NCI-H2171 (cell line): ENCODE measurements at regions not wholly inside any gene's neighbourhood (a gene's known extent, or its start where the extent isn't known, plus 50 kb on each side); places are given as distances from the start of the nearest gene placed in this dataset.

Experiments
- DNase-seq: peaks from one replicate; lab custom pipeline; 2025; lab: John Stamatoyannopoulos, UW

DNA sequence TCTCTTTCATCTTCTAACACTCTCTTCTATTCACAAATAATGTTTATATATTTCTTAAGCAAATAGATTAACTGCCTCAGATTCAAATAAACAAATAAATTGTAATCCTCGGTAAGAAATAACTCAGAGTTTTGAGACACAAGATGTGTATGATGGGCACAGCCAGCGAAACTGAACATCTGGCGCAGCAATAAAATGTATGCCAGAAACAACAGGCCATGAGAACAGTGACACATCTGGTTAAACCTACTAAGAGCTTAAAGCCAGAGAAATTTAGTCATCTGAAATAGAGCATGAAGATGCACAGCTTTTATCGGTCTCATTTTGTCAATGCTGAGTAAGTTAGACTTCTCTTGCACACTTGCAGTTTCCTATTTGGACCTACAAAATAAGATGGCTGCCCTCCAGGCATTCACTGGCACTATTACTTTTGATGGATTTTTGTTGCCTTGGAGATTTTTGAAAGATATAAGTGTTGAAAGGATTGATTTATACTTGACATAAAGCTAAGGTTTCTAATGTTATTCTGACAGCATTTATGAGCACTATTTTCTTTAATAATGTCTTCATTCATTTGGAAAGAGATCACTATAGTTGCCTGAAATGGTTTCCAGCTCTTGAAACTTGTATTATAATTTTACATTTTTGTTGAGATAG is 1444.0 kb downstream of the PCDH18 start:
- DNase-seq, result no peak

DNA sequence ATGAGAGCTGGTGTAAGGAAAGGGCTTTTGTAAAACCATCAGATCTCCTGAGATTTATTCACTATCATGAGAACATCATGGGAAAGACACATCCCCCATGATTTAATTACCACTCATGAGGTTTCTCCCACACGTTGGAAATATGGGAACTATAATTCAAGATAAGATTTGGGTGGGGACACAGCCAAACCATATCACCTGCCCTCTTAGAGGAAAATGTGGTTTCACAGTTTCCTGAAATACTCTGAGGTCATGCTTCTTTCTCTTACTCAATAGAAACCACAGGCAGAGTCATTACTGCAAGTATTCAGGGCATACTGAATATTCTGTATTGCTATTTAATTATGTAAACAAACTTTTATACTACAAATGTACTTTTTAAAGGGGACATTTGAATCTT is 1453.3 kb downstream of the PCDH18 start:
- DNase-seq, result no peak

DNA sequence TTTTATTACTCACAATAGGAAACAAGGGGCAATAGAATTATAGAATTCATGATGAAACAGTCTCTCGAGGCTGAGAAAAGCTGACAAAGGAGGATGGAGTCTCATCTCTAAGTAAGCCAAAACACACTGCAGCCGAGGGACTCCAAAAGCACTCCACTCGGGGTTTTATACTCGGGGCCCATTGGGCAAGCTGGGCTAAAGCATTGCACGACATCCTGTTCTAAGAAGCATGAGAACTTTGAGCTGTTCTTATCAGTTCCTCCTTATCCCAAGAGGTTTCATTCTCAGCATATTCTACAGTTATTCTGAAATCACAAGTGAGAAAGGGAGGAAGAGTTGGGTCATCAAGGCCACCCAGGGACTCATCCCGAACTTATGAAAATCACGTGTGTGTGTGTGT is 1475.5 kb downstream of the PCDH18 start:
- DNase-seq, result no peak

DNA sequence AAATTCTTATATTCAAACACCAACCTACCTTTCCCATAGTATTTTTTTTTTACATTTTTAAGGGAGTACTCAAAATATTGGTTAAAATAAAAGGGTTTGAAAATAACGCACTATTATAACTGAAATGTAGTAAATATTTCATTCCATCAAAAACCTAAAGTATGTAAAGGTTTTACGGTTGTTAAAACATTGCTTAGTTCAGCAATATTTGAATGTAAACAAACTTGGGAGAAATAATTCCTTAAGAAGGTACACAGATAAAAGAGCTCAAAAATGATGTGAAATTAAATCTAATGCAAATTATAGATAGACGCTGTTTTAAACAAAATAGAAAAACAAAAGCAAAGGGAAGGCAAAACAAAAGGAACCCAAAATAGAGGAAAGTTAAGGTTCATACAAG is 1476.9 kb downstream of the PCDH18 start:
- DNase-seq, result no peak

DNA sequence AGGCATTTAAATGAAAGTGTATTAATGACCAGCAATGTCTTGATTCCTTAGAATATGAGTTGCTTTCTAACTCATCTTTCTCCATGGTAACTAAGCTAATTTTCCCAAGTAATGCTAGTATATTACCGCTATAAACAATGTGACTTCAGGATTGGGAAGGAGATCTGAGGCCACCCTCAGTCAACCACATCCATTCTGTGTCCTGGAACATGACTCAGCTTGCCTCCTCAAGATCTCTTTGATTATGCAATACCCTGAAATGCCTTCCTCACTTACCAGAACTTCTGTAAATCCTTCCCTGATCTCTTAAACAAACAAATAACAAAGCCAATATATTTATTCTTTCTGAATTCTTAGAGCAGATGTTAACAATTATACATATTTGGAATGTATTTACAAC is 1495.5 kb downstream of the PCDH18 start:
- no peak for DNase-seq

DNA sequence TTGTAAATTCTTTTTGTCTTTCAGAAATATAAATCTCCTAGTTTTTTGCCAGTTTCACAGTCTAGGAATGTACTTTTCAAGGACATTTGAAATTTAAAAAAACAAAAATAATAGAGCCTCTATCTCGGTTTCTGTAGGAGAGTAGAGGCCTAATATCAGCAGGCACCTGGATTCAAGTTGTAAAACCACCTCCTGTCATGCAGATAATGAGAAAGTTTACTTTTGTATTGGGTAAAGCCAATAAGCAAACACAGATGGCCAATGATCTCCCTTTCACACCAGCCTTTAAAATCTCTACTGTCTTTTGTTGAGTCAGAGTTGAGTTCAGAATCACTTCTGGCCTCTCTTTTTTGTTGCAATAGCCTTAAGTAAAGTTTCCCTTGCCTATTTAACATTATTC is 1499.9 kb downstream of the PCDH18 start:
- no peak for DNase-seq

DNA sequence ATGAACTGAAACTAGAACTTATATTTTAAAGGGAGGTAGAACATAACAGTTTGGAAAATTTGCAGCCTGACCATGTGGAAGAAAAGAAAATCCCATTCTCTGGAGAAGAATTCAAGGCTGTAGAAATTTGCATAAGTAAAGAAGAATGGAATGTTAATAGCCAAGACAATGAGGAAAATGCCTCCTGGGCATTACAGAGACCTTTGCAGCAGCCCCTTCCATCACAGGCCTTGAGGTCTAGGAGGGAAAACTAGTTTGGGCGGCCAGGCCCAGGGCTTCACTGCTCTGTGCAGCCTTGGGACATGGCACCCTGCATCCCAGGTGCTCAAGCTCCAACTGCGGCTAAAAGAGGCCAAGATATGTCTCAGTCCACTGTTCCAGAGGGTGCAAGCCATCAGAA is 1506.8 kb downstream of the PCDH18 start:
- no peak for DNase-seq

DNA sequence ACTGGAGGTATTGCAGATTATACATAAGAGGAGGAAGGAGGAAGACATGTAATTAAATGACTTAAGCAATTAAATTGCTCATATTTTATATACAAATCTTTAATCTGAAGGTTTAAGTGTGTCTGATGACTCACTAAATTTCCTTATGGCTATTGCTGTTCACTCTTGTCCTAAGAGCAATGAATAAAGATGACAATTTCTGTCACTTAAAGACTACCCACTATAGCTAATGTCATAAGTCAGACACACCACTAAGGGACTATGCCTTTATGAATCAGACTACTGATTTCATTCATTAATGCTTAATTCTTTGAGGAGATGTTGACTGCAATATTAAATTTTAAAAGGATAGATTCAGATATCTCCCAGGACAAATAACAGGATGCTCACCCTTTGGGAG is 1514.7 kb downstream of the PCDH18 start:
- DNase-seq, result no peak

DNA sequence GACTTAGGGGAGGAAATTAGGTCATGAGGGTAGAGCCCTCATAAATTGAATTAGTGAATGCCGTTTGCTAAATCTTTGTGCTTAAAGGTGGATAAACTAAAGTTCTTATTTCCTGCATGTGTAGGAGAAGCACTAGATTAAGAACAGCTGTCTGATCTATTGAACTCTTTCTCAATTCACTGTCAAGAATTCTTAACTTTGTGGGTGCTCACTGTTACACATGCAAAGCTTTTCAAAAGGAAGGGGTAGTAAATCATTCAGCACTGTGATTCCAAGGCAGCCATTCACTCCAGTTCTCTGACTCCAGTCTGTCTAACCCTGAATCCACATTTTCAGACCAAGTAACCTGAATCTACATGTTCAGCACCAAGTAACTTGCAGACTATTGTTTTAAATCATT is 1520.1 kb downstream of the PCDH18 start:
- no peak for DNase-seq

DNA sequence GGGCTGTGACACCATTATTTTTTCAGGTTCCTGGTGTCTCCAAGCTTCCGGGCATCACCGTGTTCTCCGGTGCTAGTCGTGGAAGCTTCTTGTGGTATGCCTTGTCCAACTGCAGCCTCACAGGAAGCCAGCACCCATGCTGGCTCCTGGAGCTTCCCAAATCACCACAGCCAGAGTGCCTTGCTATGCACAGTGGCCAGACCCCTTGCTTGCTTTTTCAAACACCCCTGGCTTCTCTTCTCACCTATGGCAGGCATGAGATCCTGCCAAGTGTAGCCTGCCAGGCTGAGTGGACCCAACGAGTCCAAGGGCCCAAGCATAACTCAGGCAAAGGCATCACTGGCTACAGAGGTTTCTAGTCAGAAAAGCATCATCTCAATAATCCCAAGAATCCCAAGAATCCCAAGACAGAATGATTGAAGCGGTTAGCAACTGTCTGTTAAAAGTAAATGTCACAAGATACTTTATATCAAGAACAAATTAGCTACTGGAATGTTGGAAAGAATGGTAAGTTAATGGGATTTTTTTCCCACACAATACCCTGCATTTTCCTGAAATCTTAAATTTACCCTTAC is 1522.9 kb downstream of the PCDH18 start:
- DNase-seq, result no peak

DNA sequence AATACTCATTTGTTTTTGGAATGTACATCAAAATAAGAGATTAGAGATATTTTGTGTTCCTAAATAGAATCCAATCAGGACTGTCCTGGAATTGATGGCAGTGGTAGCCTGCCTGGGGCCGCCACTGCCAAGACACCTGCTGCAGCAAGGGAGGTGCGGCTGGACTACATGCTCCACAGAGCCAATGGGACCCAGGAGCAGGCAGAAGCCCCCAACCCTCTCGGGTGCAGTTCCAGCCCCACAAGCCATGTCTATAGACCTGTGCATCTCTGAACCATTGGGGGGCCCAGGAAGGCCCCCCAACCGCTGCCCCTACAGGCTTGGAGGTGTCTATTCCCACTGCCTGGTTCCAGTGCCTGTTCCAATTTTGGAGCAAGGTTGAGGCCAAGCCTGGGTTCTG is 1524.3 kb downstream of the PCDH18 start:
- no peak for DNase-seq

DNA sequence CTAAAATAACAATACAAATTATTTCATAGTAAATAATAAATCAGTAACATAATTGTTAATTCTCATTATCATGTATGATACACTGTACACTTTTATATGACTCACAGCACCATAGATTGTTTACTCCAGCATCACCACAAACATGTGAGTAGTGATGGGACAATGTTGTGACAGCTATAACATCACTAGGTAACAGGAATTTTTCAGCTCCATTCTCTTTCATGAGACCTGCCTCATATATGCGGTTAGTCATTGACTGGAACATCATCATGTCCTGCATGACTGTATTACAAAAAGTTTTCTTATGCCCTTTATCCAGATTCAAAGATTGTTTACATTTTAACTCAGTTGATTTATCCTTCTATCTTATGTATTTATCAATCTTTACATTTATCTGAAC is 1530.0 kb downstream of the PCDH18 start:
- no peak for DNase-seq

DNA sequence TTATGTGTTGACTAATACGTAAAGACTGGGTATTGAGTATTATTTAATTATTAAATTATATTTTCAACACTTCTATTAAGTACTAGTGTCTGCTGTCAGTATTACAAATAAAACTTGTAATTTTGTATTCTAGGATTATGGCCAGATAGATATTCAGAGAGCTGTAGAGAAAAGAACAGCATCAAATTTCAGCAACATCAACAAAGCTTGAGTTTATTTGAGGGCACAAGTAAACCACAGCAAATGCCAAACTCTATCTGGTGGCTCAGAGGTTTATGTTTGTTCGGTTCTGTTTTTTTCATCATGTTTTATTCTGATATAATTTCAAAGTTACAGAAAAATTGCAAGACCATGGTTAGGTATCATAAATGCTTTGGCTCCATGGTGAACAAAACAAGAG is 1530.5 kb downstream of the PCDH18 start:
- DNase-seq, result no peak

DNA sequence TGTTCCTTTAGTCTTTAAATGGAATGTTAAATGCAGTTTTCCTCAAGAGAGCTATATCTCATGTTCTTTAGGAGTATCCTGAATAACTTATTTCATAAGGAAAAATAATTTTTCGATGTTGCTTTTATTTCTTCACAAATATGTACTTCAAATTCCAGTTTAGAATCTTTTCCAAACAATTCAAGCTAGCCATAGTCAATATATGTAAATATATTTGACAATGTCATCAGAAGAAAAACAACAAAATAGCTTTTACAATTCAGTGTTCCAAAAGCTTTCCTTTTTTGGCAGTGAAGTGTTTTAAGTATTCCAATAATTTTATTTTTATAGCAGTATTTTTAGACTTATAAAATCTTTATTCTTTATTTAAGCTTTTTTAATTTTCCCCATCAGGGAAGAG is 1532.0 kb downstream of the PCDH18 start:
- no peak for DNase-seq

DNA sequence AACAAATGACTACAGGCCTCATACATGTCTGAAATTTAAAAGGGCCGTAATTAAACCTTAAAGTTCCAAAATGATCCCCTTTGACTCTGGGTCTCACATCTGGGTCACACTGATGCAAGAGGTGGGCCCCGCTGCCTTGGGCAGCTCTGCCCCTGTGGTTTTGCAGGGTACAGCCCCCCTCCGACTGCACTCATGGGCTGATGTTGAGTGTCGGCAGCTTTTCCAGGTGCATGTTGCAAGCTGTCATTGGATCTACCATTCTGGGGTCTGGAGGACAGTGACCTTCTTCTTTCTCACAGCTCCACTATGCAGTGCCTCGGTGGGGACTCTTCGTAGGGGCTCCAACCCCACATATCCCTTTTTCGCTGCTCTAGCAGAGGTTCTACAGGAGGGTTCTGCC is 1537.9 kb downstream of the PCDH18 start:
- DNase-seq, result no peak

DNA sequence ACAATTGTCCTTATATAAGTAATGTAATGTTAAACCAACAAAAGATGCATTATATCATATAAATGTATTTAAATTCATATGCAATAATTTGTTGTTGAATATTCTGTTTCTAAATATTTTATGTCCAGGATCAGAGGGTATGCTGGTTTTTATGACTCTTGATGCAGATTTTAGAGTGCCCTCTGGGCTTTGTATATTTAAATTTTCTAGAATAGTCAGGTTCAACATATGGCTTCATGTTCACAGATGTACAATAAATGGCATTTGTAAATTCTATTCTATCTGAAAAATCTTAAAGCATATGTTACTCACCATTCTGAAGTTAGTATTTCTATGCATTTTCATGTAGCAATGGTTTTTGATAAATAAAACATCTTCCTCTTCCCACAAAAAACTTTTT is 1555.4 kb downstream of the PCDH18 start:
- no peak for DNase-seq

DNA sequence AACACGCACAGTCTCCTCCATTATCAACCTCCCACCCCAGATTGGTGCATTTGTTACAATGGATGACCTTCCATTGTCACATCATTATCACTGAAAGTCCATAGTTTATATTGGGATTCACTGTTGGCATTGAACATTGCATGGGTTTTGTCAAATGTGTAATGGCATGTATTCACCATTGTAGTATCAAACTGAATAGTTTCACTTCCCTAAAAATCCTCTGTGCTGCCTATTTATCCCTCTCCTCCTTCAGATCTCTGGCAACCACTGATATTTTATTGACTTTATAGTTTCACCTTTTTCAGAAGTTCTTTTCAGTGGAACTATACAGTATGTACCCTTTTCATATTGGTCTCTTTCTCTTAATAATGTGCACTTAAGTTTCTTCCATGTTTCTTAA is 1565.4 kb downstream of the PCDH18 start:
- no peak for DNase-seq

DNA sequence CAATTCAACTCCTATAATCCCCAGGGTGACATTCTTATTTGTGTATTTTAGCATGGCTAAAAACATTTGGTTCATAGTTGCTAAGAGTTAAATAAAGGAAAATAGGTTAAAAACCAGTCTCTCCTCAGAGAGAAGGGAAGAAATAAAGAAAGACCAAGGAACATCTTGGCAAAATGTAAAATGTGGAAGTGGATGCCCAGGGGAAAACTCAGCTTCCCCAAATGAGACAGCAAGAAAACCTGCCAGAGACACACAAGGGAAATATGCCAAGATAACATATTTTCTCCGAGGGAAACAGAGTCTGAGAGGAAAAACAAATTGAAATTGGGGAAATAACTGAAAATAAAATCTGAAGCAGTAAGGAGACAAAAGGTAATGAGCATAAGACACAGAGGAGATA is 1569.3 kb downstream of the PCDH18 start:
- DNase-seq, result no peak

DNA sequence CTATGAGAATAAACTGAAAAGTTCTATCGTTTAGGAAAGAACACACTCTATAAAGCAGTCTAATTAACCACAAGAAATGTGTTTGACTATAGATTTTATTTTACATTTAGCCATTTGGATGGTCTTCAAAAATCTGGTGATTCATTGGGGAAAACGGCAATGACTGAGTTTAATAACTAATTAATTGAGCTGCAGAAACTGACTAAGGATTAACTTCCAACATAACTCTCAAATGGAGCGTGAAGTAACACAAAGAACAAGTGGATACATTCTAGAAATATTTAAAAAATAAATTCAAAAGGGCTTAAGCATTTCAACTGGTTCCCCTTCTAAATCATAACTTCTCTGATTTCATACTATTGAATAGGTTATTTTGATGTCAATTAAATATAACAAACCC is 1582.4 kb downstream of the PCDH18 start:
- DNase-seq, result no peak

DNA sequence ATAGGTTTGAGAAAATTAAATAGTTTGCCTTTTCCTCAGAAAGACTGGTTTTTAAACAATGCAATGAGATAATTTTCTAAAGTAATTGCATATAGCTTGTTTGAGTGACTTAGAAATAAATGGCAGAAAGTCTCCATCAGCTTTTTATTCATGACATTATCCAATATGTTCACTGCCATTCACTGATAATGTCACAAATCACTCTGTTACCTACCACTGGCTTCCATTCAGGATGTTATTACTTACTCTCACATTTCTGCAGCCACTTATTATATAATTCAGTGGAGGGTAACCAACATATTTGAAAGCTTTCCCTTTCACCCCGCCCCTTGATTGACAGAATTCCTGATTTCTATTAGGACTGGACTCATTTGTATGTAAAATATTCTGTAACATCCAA is 1583.5 kb downstream of the PCDH18 start:
- DNase-seq, result no peak

DNA sequence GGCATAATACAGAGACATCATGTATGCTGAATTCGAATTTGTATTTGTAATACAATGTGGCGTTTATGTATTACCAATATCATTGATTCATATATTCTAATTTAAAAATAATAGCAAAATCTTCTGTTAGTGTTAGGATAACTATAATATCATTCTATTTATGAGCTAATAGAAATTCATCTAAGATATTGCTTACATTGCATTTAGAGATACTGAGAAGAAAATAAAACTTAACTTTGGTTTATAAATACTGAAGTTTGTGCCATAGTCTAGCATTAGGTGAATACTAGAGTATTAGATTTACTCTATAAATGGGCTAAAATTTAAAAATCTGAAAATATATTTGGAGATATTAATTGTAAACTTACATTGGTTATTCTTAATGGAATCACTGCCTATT is 1590.6 kb downstream of the PCDH18 start:
- DNase-seq, result no peak

DNA sequence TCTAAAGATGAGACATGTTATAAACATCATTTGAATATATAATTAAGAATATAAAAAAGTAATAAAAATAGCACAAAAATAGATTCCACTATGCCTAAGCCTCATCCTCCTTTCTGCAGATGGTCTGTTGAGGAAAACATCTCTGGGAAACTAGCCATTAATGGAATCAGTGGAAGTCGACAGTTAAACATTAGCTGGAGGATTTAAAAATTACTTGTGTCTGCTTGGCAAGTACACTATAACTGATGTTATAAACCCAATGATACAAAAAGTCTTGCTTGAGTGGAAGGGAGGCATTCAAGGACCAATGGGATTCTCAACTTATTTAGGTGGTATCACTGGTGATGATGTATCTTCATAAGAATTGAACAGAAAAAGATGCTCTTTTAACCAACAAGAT is 1598.3 kb downstream of the PCDH18 start:
- DNase-seq, result no peak

DNA sequence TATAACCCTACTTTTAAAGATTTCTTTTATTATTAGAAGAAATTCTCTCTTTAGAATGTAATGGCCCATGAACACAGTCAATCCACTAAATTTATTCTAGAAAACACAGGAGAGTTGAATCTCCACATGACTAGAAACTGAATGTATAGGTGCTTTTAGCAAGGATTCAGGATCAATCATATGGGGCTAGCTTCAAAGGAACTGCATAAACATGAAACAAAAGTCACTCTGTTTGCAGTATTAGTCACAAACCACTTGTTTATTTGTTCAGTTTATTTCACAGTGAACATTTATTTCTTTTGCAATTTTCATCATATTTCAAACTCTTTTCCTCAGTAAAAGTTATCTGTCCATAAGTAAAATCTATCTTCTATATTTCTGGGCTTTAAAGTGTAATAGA is 1604.6 kb downstream of the PCDH18 start:
- no peak for DNase-seq

DNA sequence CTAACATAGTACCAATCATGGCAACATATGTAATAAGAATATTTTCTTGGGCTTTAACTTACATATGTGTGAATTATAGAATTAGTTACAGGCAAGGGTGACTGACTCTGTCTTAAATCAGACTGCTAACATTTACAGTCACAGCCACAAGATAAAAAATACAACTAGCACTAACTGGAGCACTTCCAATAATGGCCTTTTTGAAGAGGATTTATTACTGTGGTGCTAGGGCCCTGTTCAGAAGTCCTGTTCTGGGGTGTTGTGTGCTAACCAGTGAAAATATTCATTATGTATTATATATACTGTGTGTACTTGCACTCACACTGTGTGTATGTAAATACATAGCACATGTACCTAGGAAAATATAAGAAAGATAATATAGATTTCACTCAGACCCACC is 1611.2 kb downstream of the PCDH18 start:
- DNase-seq, result no peak

DNA sequence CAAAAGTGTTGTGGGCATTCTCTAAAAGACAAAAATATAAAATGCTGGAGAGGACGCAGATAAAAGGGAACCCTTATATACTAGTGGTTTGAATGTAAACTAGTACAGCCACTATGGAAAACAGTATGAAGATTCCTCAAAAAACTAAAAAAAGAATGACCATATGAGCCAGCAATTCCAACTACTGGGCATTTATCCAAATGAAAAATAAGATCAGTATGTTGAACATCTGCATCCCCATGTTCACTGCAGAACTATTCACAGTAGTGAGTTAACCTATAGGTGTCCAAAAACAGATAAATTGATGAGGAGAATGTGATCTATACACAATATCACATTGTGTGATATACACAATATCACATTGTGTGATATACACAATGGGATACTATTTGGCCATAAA is 1615.3 kb downstream of the PCDH18 start:
- no peak for DNase-seq
